ENCODE measurements at regions not wholly inside any gene's neighbourhood (a gene's known extent, or its start where the extent isn't known, plus 50 kb on each side); places are given as distances from the start of the nearest gene placed in this dataset.
A peak's percentile ranks its signal among the peaks of the same experiment; 100 is the strongest.

- intact Hi-C loops (cut with DNase I): no loop called here
- DNase-seq (ENCODE audit: low spot score) (no peak), ATAC-seq (no peak)
Measured at GRCh38 chr4:3818371-3818770, 52.2 kb downstream of the ADRA2C start.

DNA sequence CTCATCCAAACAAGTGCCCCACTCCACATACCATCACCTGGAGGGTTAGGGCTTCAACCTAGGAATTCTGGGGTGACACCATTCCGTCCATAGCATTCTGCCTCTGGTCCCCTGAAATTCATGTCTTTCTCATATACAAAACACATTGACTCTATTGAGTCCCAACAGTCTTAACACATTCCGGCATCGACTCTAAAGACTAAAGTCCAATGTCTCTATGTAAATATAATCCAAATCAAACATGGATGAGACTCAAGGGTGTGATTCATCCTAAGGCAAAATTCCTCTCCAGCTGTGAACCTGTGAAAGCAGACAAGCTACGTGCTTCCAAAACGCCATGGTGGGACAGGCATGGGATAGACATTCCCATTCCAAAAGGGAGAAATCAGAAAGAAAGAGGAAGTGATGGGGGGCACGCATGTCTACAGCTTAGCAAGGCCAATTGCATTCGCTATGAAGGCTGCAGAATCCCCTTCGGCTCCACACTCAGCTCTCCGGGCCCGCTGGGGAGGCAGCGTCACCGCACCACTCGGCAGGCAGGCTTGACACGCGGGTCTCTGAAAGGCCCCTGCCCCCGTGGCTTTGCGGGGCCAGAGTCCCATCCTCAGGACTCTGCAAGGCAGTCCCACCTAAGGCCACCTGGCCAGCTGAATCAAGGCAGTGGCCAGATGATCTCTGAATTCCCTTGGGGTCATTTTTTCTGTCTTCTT, 53.2 kb downstream of the ADRA2C start:
- DNase-seq (ENCODE audit: low spot score): no peak

DNA sequence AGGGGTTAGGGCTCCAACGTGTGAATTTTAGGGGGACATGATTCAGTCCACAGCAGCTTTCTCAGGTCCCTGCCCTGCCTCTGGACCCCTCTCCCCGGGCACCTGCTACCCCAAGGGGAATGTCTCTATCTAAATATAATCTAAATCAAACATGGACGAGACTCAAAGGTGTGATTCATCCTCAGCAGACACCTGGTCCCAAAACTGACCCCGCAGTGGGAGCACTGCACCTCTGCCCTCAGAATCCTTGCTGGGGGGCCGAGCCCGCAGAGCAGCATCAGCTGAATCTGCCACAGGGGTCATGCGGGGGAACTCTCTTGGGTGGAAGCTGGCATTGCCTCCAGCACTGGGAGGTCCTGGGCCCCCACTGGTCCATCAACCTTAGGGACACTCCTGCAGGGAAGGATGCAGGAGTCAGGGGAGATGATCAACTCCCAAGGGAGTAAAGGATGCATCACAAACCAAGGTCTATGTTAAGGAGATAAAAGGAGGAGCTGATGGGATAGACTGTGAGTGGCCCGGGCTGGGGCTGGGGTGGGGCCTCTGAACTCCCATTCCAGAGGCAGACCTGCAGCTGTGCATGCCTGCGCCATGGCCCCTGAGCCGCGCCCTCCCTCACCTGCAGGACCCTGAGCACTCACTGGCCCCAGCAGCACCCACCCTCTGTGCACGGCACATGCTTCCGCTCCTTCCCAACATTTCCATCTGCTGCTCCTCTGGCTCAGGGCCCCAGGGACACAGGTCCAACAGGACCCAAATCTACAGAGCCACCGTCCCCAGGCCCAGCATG, 54.0 kb downstream of the ADRA2C start:
- DNase-seq (ENCODE audit: low spot score): no peak
- intact Hi-C loops (cut with DNase I): no loop called here

More for the DNA sequence above, 53.2 kb downstream of the ADRA2C start:
- ATAC-seq: no peak
- intact Hi-C loops (cut with DNase I): no loop called here

DNA sequence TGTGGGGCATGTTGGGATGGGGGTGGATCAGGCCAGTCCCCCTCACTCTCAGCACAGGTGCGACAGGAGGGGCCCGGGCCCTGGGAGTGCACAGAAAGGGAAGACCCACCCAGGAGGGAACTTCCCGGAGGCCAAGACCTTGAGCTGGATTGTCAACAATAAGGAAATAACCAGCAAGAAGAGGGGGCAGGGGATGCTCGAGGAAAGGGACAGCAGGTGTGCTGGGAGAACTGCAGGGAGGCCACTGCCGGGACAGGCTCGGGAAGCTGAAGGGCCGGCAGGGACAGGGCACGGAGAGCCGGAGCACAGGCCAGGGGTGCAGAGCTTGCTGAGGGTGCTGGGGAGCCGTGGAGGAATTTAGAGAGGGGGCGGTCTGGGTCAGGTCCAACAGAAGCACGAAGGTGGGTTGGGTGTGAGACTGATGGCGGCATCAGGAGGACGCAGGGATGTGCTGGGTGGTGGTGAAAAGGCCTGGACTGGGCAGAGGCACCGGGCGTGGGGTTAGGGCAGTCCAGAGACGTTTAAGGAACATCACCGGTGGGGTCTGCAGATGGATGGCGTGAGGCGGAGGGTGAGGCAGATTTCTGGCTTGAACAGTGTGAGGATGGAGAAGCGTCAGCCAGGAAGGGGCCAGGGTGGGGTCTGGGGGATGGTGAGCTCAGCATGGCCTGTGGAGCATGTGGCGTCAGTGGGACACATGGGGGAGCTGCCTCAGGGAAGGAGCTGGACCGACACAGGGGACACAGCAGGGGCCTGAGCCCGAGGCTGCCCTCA, 54.8 kb downstream of the ADRA2C start:
- intact Hi-C loops (cut with DNase I): no loop called here

More for the DNA sequence above, 54.0 kb downstream of the ADRA2C start:
- no peak for ATAC-seq

DNA sequence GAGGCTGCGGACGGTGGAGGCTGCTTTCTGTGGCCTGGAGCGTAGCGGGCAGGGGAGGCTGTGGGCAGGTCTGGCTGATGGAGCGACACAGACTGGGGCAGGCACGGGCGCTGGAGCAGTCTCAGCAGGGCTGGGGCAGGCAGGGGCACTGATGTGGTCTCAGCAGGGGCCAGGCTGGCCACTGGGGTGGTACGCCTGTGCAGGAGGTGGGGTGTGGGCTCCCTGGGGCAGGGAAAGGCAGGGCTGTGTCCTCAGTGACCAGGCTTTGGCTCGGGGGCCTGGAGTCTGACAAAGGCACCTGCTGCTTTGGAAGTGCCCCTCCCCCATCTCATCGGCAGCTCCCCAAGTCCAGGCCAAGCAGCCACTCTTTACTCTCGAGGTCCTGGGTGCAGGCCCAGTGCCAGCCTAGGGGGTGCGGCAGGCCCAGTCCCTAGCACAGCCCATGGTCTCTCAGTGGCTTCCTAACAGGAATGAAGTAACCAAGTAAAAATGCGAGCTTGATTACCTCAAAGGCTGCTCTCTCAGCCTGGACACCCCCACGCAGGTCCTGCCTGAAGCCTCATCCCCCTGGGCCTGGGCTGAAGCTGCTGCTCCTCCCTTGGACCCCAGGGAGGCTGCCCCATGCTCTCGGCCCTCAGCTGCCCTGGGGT, 55.5 kb downstream of the ADRA2C start:
- DNase-seq (ENCODE audit: low spot score) (no peak), ATAC-seq (no peak)
- intact Hi-C loops (cut with DNase I): no loop called here

More for the DNA sequence above, 54.8 kb downstream of the ADRA2C start:
- ATAC-seq (no peak), DNase-seq (ENCODE audit: low spot score) (no peak)

DNA sequence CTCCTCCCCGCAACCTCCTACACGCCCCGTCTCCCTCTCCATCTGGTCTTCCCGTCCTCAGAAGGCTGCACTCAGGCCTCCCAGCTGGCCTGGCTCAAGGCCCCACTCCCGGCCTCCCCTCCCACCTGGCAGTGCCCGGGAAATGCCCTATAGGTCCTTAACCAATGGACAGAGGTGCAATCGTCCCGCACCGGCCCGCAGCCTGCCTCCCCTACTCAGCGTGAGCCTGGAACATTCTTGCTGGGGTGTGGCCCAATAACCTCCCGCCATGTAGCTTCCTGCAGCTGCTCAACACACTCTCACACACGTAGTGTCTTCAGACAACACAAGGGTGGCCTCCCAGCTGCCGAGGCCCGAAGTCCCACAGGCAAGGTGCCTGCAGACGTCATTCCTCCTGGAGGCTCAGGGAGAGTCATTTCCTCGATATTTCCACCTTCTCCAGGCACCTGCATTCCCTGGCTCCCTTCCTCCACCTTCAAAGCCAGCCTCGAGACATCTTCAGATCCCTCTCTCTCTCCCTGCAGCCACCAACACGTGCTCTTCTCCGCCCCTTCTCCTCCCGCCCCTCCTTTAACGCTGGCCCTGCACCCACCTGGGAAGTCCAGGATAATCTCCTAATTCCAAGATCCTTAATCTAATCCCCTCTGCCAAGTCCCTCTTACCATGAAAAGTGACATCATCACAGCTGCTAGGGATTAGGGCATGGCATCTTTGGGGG, 56.2 kb downstream of the ADRA2C start:
- DNase-seq (ENCODE audit: low spot score) (no peak), ATAC-seq (no peak)

DNA sequence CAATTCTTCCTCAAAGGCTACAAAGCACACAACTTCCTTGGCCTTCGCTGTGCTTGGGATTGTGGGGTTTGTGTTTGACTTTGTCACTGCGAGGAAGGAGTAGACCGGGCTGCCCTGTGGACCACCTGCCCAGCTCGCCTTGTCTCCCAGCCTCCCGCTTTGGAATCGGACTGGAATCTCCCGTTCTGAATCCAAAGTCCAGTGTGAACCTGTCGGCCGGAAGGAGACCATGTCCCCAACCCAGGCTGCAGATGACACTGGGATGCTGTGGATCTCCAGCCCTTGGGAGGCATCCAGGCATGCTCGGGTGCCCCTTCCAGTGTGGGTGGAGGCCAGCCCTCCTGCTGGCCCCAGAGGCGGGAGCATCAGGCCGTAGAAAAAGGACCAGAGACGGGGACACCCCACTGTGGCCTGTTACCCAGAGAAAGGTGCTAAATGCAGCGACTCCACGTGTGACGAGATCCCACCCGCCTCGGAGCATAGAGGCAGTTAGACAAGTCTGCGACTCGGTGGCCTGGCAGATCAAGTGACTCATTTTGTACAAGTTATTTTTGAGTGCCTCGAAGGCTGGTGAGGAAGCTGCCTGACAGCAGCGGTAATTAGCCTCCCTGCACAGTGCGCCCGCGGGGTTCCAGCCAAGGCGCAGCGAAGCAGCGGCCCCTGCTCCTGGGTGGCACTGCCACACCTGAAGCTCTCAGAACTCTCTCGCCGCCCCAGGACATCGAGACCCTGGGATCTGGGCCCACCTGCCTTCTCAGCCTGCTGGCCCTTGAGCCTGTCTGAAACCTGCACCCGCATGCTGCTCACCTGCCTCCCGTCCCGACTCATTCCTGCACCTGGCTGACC, 57.5 kb downstream of the ADRA2C start:
- no peak for ATAC-seq
- intact Hi-C loops (cut with DNase I): no loop called here
- no peak for DNase-seq (ENCODE audit: low spot score)

More for the DNA sequence above, 56.2 kb downstream of the ADRA2C start:
- intact Hi-C loops (cut with DNase I): no loop called here

GRCh38 chr4:3824521-3825270, 58.5 kb downstream of the ADRA2C start:
- intact Hi-C loops (cut with DNase I): no loop called here
- DNase-seq (ENCODE audit: low spot score) (no peak), ATAC-seq (no peak)

DNA sequence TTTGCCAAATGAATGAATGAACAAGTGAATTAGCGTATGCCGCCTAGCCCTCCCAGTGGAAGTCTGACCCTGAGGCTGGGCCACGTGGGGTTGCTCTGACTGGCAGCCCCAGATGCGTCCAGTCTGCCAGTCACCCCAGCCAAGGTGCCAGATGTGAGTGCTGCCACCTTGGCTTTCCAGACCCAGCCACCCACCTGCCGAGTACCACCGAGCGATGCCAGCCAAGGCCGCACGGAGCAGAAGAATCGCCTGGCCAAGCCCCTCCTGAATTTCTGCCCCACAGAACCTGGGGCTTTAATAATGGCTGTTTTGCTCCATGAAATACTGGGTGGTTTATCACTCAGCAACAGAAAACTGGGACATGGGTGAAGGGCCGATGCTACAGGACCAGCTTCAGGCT, 59.3 kb downstream of the ADRA2C start:
- intact Hi-C loops (cut with DNase I): no loop called here
- DNase-seq (ENCODE audit: low spot score) (no peak), ATAC-seq (no peak)

DNA sequence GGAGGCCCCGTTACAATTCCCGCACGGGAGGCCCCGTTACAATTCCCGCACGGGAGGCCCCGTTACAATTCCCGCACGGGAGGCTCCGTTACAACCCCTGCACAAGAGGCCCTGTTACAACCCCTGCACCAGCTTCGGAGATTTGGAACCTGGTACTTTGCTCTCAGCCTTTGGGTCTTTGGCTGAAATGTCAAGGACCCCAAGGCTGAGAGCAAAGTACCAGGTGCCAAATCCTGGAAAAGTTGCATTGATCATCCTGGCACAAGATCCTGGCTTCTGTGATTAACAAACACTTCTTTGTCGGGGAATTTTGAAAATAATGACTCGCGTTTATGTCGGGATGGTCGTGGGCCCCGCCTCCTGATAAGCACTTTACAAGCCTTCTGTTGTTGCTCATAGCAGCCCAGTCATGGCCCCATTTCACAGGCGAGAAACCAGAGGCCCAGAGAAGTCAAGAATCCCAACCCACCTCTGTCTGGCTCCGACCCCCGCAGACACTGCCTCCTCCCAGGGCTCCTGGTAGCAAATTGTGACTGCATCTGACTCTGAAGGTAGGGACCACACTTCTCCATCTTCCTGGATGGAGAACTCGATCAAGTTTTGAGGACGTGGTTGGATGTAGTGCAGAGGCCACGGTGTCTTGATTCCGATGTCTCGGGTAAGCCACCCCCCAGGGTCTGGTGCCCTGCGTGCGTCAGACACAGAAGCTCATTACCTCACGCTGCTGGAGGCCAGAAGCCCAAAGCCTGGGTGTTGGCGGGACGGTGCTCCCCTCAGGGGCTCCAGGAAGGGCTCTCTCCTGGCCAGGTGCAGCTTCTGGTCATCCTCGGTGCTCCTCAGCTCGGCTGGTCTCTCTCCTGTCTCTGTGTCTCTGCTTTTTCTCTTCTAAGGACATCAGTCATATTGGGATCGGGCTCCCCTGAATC, 60.3 kb downstream of the ADRA2C start:
- intact Hi-C loops (cut with DNase I): loop anchor here (1.0 kb wide), 1 partner anchor 45 kb away; no protein-coding TSS in a partner anchor
- DNase-seq (ENCODE audit: low spot score) (no peak), ATAC-seq (no peak)

DNA sequence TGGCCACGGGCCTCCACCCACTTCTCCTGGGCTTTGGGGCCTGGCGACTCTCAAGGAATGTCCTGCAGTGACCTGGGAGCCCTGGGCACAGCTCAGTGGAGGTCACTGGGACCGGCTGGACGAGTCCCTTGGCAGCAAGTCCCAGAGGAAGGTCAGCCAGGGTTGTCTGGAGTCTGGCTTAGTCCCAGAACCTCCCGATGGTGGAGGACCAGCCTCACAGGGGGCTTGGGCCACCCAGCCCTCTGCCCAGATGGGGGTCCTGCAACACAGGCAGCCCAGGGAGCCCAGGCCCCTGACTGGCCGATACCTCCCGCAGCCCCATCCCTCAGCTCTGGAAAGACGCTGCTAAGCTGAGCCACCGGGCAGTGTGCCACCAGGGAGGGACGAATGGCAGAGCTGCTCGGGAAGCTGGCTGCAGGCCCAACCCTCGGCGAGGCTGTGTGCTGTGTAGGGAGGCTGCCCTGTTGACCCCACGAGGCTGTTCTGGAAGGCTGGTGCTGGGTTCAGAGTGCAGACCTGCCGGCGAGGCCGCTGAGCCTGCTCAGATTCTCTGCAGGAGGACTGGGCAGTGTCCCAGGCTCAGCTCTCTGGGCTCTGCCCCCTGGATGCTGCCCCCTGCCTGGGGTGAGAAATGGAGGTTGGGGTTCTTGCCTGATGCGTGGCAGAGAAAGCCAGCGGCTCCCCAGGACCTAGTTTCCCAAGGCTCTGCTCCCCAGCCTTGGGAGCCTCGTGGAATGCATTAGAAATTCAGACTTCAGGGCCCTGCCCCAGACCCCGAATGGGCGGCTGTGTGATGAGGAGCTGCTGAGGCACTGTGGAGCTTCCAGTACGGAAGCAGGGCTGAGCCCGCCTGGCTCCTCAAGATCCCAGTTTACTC, 61.7 kb downstream of the ADRA2C start:
- peak; percentile 65 for DNase-seq (ENCODE audit: low spot score)
- intact Hi-C loops (cut with DNase I): no loop called here
- peak; percentile 71 for ATAC-seq

- DNase-seq (ENCODE audit: low spot score): no peak
- intact Hi-C loops (cut with DNase I): no loop called here
- ATAC-seq: no peak
Measured at GRCh38 chr4:3828546-3828945, 62.4 kb downstream of the ADRA2C start.

- ATAC-seq (no peak), DNase-seq (ENCODE audit: low spot score) (no peak)
- intact Hi-C loops (cut with DNase I): no loop called here
Measured at GRCh38 chr4:3829211-3829955, 63.2 kb downstream of the ADRA2C start.

- intact Hi-C loops (cut with DNase I): no loop called here
- DNase-seq (ENCODE audit: low spot score): no peak
- no peak for ATAC-seq
Measured at GRCh38 chr4:3829956-3830773, 64.0 kb downstream of the ADRA2C start.
